D721Med (cell line): ENCODE measurements at regions not wholly inside any gene's neighbourhood (a gene's known extent, or its start where the extent isn't known, plus 50 kb on each side); places are given as distances from the start of the nearest gene placed in this dataset.

Experiments used
- DNase-seq: peaks from one replicate; pipeline ENCODE4 v3.0.0; 2011; ENCODE audit warnings: low spot score; ENCODE audit not compliant: insufficient read length
- FAIRE-seq: peaks from 2 replicates; lab custom pipeline; 2011; peaks lifted over from hg19 to GRCh38; lab: Jason Lieb, UNC
- TF ChIP-seq, protein P1 (sequence below): IDR thresholded peaks from 2 replicates; pipeline ENCODE4 v1.5.1; 2012; ENCODE audit warnings: mild to moderate bottlenecking, control low read depth; ENCODE audit not compliant: insufficient read depth; ENCODE audit errors: missing control alignments

- DNase-seq: no peak
- TF ChIP-seq, protein P1, sequence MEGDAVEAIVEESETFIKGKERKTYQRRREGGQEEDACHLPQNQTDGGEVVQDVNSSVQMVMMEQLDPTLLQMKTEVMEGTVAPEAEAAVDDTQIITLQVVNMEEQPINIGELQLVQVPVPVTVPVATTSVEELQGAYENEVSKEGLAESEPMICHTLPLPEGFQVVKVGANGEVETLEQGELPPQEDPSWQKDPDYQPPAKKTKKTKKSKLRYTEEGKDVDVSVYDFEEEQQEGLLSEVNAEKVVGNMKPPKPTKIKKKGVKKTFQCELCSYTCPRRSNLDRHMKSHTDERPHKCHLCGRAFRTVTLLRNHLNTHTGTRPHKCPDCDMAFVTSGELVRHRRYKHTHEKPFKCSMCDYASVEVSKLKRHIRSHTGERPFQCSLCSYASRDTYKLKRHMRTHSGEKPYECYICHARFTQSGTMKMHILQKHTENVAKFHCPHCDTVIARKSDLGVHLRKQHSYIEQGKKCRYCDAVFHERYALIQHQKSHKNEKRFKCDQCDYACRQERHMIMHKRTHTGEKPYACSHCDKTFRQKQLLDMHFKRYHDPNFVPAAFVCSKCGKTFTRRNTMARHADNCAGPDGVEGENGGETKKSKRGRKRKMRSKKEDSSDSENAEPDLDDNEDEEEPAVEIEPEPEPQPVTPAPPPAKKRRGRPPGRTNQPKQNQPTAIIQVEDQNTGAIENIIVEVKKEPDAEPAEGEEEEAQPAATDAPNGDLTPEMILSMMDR: no peak
- no peak for FAIRE-seq
These were observed 102.1 kb downstream of the C11orf91 start for GRCh38 chr11:33598426-33599069.

DNA sequence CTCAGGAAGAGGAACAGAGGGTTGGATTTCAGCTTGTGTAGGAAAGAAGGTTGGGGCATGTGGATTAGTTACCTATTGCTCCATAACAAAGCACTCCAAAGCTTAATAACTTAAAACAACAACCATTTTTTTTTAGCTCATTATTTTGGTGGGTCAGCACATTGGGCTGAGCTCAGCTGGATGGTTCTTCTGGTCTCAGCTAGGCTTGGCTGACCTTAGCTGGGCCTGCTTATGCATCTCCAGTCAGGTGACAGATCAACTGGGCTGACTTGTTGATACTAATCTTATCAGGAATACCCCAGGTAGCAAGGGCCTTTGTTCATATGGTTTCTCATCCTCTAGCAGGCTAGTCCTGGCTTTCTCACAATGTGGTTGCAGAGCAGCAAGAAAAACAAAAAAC, 106.4 kb downstream of the C11orf91 start:
- TF ChIP-seq, protein P1: no peak
- FAIRE-seq: no peak
- no peak for DNase-seq

- DNase-seq (no peak), FAIRE-seq (no peak)
- TF ChIP-seq, protein P1: no peak
These were observed 110.2 kb downstream of the C11orf91 start for GRCh38 chr11:33590441-33590840.

DNA sequence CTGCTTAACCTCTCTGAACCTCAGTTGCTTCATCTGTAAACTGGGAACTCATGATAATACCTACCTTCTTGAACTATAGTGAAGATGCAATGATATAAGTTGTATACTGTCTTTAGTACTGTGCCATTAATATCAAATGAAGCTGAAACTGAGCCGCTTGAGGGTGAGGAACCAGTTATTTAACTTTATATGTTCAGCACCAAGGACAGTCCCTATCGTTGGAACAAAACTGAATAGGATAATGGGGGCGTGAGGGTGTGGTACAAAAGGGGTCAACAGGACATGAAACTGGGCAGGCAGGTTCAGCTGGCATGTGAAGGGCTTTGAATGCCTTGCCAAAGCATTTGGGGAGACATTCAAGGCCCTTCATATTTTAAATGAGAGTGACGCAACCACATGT, 112.6 kb downstream of the C11orf91 start:
- DNase-seq (no peak), FAIRE-seq (no peak)
- TF ChIP-seq, protein P1: no peak

DNA sequence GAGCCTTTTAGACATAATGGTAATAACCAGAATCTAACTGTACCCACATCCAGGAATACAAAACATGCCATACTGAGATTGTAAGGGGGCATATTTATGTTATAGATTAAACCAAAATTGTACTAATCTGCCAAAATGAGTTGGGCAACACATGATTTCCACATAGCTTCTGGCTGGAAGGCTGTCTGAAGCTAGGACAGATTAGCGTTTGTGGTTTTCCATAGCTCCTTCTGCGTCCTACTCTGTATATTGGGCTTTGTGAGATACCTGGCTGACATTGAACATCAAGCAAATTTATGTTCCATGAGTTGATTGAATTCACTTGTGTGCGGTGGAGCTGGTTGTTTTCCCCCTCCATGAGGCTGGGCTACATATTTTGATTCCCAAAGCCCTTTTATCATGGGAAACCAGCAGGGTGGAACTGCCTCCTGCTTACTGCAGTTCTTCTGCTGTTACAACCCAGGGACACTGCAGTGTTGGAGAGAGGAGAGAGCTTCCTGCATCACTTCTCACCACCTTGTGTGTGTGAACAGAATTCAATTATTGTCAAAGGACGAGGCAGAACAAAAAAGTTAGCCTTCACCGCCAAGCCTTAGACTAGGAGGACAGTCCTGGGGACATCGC, 114.9 kb downstream of the C11orf91 start:
- DNase-seq: no peak
- TF ChIP-seq, protein P1: no peak
- FAIRE-seq: no peak

- no peak for FAIRE-seq
- no peak for DNase-seq
- TF ChIP-seq, protein P1: no peak
These were observed 117.8 kb downstream of the C11orf91 start for GRCh38 chr11:33582636-33583325.
